ENCODE measurements at regions not wholly inside any gene's neighbourhood (a gene's known extent, or its start where the extent isn't known, plus 50 kb on each side); places are given as distances from the start of the nearest gene placed in this dataset.
"Not testable (repeated sequence)": the region's sequence is repeated elsewhere in the genome, so short reads cannot be mapped to it uniquely, and the experiment has no call there.

DNA sequence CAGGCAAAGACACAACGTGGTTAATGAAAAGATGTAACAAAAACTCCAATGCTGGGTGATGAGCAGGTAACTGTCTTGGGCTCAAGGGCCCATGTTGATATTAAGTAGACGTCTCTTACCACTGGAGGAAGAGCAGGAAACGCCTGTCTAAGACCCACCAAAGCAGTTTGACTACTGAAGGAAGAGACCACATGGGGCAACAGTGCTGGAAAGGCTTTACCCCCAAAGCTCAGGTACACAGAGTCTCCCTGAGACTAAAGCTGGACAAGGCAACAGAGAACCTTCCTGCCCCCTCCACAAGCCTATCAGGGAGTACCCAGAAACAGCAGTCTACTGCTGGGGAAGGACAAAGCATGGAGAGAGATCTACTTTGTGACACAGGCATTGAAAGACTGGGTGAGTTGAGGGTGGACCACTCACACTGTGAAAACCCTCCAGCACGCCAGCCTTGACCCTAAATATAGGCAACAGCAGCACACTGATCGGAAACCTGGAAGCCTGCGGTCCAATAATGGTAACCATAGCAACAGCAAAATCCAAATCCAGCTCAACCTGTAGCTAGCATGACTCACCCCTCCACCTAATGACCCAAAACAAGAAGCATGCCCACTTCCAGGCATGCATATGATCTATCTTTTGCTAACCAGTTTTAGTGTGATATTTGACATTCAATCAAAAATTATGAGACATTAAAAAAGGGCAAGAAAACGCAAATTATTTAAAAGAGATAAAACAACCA is 270.5 kb upstream of the SDK2 start:
- Histone ChIP-seq H3K4me1 (ENCODE audit: control insufficient read depth, insufficient read depth, low read length) (peaks cover 10% of the 10 kb centered on the region), H3K27ac (ENCODE audit: low read length) (no peak overlapping the region), H3K9me3 (ENCODE audit: control insufficient read depth, insufficient read depth, low read length) (peaks cover 4% of the 10 kb centered on the region), H3K27me3 (ENCODE audit: control insufficient read depth, insufficient read depth, low read length) (peaks cover 5% of the 10 kb centered on the region), H3K4me3 (ENCODE audit: low read length) (no peak overlapping the region), H3K36me3 (ENCODE audit: control insufficient read depth, insufficient read depth, low read length) (no peaks in the 10 kb centered on the region)
- Mint-ChIP-seq H3K36me3 (peaks cover 10% of the 10 kb centered on the region), H3K9me3 (peaks cover 2 to 6% of the 10 kb centered on the region in 2 donors), H3K27ac (no peak overlapping the region), H3K4me3 (no peak overlapping the region), H3K27me3 (ENCODE audit: low read depth in 2 of 2) (peaks cover 0 to 8% of the 10 kb centered on the region in 2 donors), H3K4me1 (peaks cover 14 to 21% of the 10 kb centered on the region in 2 donors)
- TF ChIP-seq CTCF (IDR thresholded peaks at IDR 0.05): no peak
- ATAC-seq: no peak
- intact Hi-C loops (cut with micrococcal nuclease): no loop called here
- no peak for DNase-seq
- 74% methylated on average over 6 of the region's 7 CpGs for WGBS (ENCODE audit: insufficient coverage)

DNA sequence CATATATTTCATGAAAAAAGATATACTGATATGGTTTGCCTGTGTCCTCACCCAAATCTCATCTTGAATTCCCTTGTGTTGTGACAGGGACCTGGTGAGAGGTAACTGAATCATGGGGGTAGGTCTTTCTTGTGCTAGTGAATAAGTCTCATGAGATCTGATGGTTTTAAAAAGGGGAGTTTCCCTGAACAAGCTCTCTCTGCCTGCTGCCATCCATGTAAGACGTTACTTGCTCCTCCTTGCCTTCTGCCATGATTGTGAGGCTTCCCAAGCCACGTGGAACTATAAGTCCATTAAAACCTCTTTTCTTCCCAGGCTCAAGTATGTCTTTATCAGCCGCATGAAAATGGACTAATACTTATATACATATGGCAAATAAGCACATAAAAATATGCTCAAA is 274.8 kb upstream of the SDK2 start:
- 67% methylated on average over 2 of the region's 3 CpGs for WGBS (ENCODE audit: insufficient coverage)
- H3K27ac ChIP-seq (ENCODE audit: low read length); H3K27me3 Mint-ChIP-seq (ENCODE audit: low read depth in 2 of 2); H3K27me3 ChIP-seq (ENCODE audit: control insufficient read depth, insufficient read depth, low read length); H3K9me3 Mint-ChIP-seq; H3K27ac Mint-ChIP-seq; H3K4me1 ChIP-seq (ENCODE audit: control insufficient read depth, insufficient read depth, low read length); H3K9me3 ChIP-seq (ENCODE audit: control insufficient read depth, insufficient read depth, low read length); H3K4me3 ChIP-seq (ENCODE audit: low read length); ATAC-seq; DNase-seq; H3K36me3 ChIP-seq (ENCODE audit: control insufficient read depth, insufficient read depth, low read length); H3K4me3 Mint-ChIP-seq; H3K36me3 Mint-ChIP-seq; intact Hi-C loops (cut with micrococcal nuclease): not testable (repeated sequence)
- H3K4me1 Mint-ChIP-seq: peaks cover 12 to 14% of the 10 kb centered on the region in 2 donors

- Histone ChIP-seq H3K36me3 (ENCODE audit: control insufficient read depth, insufficient read depth, low read length) (no peaks in the 10 kb centered on the region), H3K4me1 (ENCODE audit: control insufficient read depth, insufficient read depth, low read length) (peaks cover 17% of the 10 kb centered on the region), H3K27me3 (ENCODE audit: control insufficient read depth, insufficient read depth, low read length) (no peaks in the 10 kb centered on the region), H3K27ac (ENCODE audit: low read length) (no peak overlapping the region), H3K4me3 (ENCODE audit: low read length) (no peak overlapping the region), H3K9me3 (ENCODE audit: control insufficient read depth, insufficient read depth, low read length) (no peaks in the 10 kb centered on the region)
- intact Hi-C loops (cut with micrococcal nuclease): no loop called here
- Mint-ChIP-seq H3K27me3 (ENCODE audit: low read depth in 2 of 2) (peaks cover 0 to 3% of the 10 kb centered on the region in 2 donors), H3K36me3 (no peaks in the 10 kb centered on the region), H3K4me1 (peaks cover 18 to 30% of the 10 kb centered on the region in 2 donors), H3K27ac (no peak overlapping the region), H3K9me3 (peaks cover 0 to 2% of the 10 kb centered on the region in 2 donors), H3K4me3 (no peak overlapping the region)
- ATAC-seq: no peak
- DNase-seq: no peak
- TF ChIP-seq CTCF (IDR thresholded peaks at IDR 0.05): no peak
- WGBS (ENCODE audit: insufficient coverage): no CpG with 5 or more reads among the region's 2 CpGs
Measured at GRCh38 chr17:73921306-73921705, 277.1 kb upstream of the SDK2 start.

DNA sequence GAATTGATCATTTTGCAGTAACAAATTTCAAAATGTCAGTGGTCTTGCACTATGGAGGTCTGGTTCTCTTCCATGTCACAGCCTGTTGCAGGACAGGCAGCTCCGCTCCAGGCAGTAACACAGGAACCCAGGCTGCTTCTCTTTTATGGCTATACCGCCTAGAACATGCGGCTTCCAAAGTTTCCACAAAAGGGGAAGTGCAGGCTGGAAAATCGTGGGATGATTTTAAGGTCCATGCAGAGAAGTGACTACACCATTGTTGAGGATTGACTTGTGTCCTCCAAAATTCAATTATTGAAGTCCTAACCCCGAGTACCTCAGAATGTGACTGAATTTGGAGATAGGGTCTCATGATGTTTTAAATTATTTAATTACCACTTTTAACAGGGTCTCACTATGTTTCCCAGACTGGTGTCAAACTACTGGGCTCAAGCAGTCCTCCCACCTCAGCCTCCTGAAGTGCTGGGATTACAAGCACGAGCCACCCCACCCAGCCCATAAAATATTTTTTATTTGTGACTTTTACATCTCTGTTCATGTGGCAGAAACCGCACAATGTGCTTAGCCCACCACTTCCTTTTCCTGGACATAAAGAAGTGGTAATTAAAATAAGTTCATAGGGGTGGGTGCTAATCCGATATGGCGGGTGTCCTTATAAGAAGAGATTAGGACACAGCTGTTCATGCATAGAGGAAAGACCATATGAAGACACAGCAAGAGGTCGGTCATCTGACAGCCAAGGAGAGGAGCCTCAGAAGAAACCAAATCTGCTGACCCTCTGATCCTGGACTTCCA is 279.2 kb upstream of the RPL38 start:
- Histone ChIP-seq H3K27me3 (ENCODE audit: control insufficient read depth, insufficient read depth, low read length) (no peaks in the 10 kb centered on the region), H3K27ac (ENCODE audit: low read length) (no peak overlapping the region), H3K4me1 (ENCODE audit: control insufficient read depth, insufficient read depth, low read length) (peaks cover 17% of the 10 kb centered on the region), H3K4me3 (ENCODE audit: low read length) (no peak overlapping the region), H3K9me3 (ENCODE audit: control insufficient read depth, insufficient read depth, low read length) (no peaks in the 10 kb centered on the region), H3K36me3 (ENCODE audit: control insufficient read depth, insufficient read depth, low read length) (no peaks in the 10 kb centered on the region)
- Mint-ChIP-seq H3K27ac (peak overlapping the region; percentile 60 to 82), H3K4me3 (peak overlapping the region; percentile 84), H3K27me3 (ENCODE audit: low read depth in 2 of 2) (no peaks in the 10 kb centered on the region), H3K9me3 (peaks cover 0 to 6% of the 10 kb centered on the region in 2 donors), H3K36me3 (no peaks in the 10 kb centered on the region), H3K4me1 (peaks cover 30 to 42% of the 10 kb centered on the region in 2 donors)
- ATAC-seq (peak in 2 of 3 donors; percentile 26 to 63), DNase-seq (no peak)
- 56% methylated on average over 9 of the region's 10 CpGs for whole genome bisulfite sequencing (ENCODE audit: insufficient coverage)
- intact Hi-C loops (cut with micrococcal nuclease): no loop called here
- no peak for TF ChIP-seq CTCF (IDR thresholded peaks at IDR 0.05)
